Brain microvascular endothelial cell (primary cell): ENCODE measurements at regions not wholly inside any gene's neighbourhood (a gene's known extent, or its start where the extent isn't known, plus 50 kb on each side); places are given as distances from the start of the nearest gene placed in this dataset.

Source experiments
- DNase-seq: peaks from one replicate; pipeline ENCODE4 v3.0.0-alpha.2; 2020
- H3K27ac ChIP-seq: fragments of 250-450 bp; sonication (Bioruptor Pico); 2 replicates; pipeline ENCODE4 v1.5.1; 2020; ENCODE audit warnings: mild to moderate bottlenecking, moderate library complexity
- H3K27me3 ChIP-seq: fragments of 250-450 bp; sonication (Bioruptor Pico); replicated peaks from 2 replicates; pipeline ENCODE4 v1.5.1; 2020; ENCODE audit warnings: mild to moderate bottlenecking
- H3K36me3 ChIP-seq: fragments of 250-450 bp; sonication (Bioruptor Pico); replicated peaks from 2 replicates; pipeline ENCODE4 v1.5.1; 2020; ENCODE audit warnings: mild to moderate bottlenecking
- H3K4me3 ChIP-seq: 2 replicates; pipeline ENCODE4 v1.5.1; 2011; ENCODE audit warnings: low read depth, mild to moderate bottlenecking, control low read depth, low read length, moderate library complexity
- in situ Hi-C: cut with HindIII; loops from 2 replicates; pipeline ENCODE4 v1.10.0; 2017; ENCODE audit warnings: low sequenced_read_pairs, low pct_ligation_motif_present
- TF ChIP-seq, protein P1 (sequence below): IDR thresholded peaks from 2 replicates; pipeline ENCODE4 v1.5.1; 2011; ENCODE audit warnings: low read depth, mild to moderate bottlenecking, moderate library complexity, low read length, control low read depth, inconsistent platforms; ENCODE audit errors: missing control alignments

DNA sequence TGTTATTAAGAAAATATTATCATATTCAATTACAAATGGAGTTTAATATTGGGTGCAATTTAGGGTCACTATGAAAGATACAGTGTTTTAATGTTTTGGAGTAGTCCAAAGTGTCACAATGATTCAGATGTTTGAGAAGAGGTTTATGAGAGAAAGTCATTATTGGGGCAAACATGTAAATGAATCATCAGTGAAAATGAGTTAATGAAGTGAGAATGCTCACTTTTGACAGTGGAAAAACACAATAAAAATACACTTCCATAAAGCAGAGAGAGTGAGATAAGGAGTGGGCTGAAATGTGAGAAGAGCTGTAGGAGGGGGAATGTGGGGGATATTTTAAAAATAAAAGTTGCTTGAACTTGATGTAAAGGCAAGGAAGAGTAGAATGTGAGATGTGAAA, 957.1 kb downstream of the PCDH18 start:
- in situ Hi-C loops = no loop called here

DNA sequence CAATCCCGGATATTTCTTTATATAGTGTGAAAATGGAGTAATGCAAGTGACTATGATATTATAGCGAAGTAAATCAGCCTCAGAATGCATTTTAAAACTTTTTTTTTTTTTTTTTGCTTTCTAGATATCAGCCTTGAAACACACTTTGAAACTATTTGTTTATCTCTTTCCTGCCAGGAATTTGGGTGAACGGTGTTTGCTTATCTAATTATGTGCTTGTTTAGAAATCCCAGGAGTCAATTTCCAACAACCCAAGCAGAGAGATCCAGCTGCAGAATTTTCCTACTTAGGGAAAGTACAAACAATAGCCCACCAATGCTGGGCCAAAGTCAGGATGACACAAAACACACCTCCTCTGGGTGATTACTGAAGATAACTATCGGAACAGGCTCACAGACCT, 958.8 kb downstream of the PCDH18 start:
- no peak for DNase-seq
- TF ChIP-seq, protein P1, sequence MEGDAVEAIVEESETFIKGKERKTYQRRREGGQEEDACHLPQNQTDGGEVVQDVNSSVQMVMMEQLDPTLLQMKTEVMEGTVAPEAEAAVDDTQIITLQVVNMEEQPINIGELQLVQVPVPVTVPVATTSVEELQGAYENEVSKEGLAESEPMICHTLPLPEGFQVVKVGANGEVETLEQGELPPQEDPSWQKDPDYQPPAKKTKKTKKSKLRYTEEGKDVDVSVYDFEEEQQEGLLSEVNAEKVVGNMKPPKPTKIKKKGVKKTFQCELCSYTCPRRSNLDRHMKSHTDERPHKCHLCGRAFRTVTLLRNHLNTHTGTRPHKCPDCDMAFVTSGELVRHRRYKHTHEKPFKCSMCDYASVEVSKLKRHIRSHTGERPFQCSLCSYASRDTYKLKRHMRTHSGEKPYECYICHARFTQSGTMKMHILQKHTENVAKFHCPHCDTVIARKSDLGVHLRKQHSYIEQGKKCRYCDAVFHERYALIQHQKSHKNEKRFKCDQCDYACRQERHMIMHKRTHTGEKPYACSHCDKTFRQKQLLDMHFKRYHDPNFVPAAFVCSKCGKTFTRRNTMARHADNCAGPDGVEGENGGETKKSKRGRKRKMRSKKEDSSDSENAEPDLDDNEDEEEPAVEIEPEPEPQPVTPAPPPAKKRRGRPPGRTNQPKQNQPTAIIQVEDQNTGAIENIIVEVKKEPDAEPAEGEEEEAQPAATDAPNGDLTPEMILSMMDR = no peak
- Histone ChIP-seq H3K4me3 (no peak overlapping the region), H3K36me3 (no peaks in the 10 kb centered on the region), H3K27me3 (no peaks in the 10 kb centered on the region), H3K27ac (no peak overlapping the region)
- in situ Hi-C loops = no loop called here

More for the DNA sequence above, 957.1 kb downstream of the PCDH18 start:
- no peaks in the 10 kb centered on the region for H3K27me3 ChIP-seq
- no peak overlapping the region for H3K27ac ChIP-seq
- no peaks in the 10 kb centered on the region for H3K36me3 ChIP-seq
- DNase-seq = no peak
- TF ChIP-seq, protein P1 = no peak
- H3K4me3 ChIP-seq = no peak overlapping the region

DNA sequence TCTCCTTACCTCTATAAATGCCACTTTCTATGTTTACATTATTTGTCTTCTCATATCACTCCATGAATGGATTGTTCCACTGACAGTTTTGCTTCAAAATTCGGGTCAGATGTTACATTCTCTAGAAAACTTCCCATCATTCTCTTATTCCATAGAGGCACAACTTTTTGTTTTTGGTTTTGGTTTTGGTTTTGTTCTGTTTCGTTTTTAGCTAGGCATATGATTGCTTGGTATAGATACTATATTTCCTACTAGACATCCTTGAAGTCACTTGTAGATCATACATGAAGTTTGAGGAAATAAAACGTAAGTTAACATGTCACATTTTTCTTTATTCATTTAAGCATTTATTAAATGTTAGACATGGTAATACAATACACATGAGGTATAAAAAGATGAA, 961.0 kb downstream of the PCDH18 start:
- TF ChIP-seq, protein P1 = no peak
- Histone ChIP-seq H3K27me3 (no peaks in the 10 kb centered on the region), H3K36me3 (no peaks in the 10 kb centered on the region), H3K27ac (no peak overlapping the region), H3K4me3 (no peak overlapping the region)
- no peak for DNase-seq
- in situ Hi-C loops = no loop called here

DNA sequence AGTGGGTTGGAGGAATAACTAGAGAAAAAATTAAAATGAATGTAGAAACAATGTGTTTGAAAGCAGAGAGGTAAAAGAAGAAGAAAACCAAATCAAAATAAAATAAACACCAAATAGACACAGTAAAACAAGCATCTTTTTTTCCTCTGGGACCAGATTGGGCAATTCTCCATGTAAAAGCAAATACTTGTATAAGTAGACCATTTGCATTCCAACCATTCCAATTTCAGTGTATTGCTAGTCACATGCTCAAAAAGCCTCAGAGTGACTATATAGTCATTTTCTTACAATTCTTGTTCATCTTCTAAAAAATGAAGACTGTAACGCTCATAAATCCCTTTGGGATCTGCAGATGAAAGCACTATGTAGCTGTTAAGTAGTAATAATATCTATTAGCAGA, 969.5 kb downstream of the PCDH18 start:
- H3K36me3 ChIP-seq = no peaks in the 10 kb centered on the region
- in situ Hi-C loops = no loop called here
- no peak overlapping the region for H3K27ac ChIP-seq
- DNase-seq = peak; percentile 26
- H3K4me3 ChIP-seq = no peak overlapping the region
- TF ChIP-seq, protein P1 = no peak
- no peaks in the 10 kb centered on the region for H3K27me3 ChIP-seq

DNA sequence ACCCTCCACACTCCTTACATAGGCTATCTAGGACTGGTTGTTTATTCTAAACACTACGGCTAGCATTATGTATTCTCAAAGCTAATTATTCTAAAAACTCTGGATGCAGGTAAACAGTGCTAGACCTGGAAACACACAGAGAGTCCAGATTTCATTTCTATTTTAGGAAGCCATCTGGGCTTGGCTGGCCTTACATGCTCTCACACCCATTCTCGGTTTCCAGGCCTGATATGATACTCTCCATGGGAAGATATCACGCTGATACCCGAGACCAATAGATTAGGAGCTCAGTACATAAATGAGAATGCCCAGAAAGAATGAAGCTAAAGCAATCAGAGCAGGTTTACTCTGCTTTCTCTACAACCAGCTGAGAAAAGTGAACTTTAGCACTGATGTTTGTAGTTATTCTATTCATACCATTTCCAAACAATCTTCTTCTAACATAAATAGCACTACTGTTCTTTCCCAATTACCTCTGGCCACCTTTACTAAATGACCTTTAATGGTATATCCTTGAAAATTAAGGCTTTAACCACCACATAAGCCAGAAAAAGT, 973.3 kb downstream of the PCDH18 start:
- no peaks in the 10 kb centered on the region for H3K36me3 ChIP-seq
- in situ Hi-C loops = no loop called here
- no peak overlapping the region for H3K4me3 ChIP-seq
- no peak for DNase-seq
- TF ChIP-seq, protein P1 = no peak
- no peaks in the 10 kb centered on the region for H3K27me3 ChIP-seq
- H3K27ac ChIP-seq = no peak overlapping the region

DNA sequence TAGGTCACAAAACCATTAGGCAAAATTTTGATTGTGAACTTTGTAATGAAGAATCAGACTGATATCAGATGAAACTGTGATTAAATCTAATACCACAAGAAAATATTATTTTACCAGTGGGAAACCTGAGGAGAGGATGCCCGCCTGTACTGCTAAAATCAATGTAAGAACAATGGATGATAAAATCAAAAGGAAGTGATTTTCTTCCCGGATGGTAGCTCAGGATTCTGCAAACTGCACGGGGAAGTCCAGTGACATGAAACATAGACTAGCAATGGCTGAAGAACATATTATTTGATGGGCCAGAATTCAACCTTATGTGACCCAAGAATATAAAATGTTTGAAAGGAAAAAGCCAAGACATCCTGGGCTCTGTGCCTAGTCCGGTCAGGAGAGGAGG, 974.9 kb downstream of the PCDH18 start:
- in situ Hi-C loops = no loop called here
- no peak for DNase-seq
- TF ChIP-seq, protein P1 = no peak
- Histone ChIP-seq H3K36me3 (no peaks in the 10 kb centered on the region), H3K27ac (no peak overlapping the region), H3K4me3 (no peak overlapping the region), H3K27me3 (no peaks in the 10 kb centered on the region)
